ENCODE measurements at regions not wholly inside any gene's neighbourhood (a gene's known extent, or its start where the extent isn't known, plus 50 kb on each side); places are given as distances from the start of the nearest gene placed in this dataset.

DNA sequence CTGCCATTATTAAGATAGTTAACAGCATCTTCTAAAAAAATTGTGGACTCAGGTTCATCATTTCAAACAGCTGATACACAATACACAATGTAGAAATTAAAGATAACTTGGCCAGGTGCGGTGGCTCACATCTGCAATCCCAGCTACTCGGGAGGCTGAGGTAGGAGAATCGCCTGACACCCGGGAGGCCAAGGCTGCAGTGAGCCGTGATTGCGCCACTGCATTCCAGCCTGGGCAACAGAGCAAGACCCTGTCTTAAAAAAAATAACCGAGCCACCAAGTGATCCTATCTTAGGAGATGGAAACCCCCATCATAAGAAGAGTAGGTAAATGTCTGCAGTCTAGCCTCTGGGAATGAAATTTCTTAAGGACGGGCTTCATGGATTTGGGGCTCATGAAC is 241.7 kb downstream of the PIK3R1 start:
- 0 out of 2 replicates have a peak, but pooled peaks cover 4% of the 10 kb centered on the region for H3K9me3 ChIP-seq (replicated peaks; ENCODE audit: control insufficient read depth, insufficient read depth, low read depth, low read length)
- no peaks in the 10 kb centered on the region for H3K36me3 ChIP-seq (ENCODE audit: control insufficient read depth, insufficient read depth, low read length)
- TF ChIP-seq, protein P1, sequence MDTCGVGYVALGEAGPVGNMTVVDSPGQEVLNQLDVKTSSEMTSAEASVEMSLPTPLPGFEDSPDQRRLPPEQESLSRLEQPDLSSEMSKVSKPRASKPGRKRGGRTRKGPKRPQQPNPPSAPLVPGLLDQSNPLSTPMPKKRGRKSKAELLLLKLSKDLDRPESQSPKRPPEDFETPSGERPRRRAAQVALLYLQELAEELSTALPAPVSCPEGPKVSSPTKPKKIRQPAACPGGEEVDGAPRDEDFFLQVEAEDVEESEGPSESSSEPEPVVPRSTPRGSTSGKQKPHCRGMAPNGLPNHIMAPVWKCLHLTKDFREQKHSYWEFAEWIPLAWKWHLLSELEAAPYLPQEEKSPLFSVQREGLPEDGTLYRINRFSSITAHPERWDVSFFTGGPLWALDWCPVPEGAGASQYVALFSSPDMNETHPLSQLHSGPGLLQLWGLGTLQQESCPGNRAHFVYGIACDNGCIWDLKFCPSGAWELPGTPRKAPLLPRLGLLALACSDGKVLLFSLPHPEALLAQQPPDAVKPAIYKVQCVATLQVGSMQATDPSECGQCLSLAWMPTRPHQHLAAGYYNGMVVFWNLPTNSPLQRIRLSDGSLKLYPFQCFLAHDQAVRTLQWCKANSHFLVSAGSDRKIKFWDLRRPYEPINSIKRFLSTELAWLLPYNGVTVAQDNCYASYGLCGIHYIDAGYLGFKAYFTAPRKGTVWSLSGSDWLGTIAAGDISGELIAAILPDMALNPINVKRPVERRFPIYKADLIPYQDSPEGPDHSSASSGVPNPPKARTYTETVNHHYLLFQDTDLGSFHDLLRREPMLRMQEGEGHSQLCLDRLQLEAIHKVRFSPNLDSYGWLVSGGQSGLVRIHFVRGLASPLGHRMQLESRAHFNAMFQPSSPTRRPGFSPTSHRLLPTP (IDR thresholded peaks at IDR 0.05; ENCODE audit: borderline replicate concordance, extremely low read depth, insufficient read length): no peak
- TF ChIP-seq, protein P2, sequence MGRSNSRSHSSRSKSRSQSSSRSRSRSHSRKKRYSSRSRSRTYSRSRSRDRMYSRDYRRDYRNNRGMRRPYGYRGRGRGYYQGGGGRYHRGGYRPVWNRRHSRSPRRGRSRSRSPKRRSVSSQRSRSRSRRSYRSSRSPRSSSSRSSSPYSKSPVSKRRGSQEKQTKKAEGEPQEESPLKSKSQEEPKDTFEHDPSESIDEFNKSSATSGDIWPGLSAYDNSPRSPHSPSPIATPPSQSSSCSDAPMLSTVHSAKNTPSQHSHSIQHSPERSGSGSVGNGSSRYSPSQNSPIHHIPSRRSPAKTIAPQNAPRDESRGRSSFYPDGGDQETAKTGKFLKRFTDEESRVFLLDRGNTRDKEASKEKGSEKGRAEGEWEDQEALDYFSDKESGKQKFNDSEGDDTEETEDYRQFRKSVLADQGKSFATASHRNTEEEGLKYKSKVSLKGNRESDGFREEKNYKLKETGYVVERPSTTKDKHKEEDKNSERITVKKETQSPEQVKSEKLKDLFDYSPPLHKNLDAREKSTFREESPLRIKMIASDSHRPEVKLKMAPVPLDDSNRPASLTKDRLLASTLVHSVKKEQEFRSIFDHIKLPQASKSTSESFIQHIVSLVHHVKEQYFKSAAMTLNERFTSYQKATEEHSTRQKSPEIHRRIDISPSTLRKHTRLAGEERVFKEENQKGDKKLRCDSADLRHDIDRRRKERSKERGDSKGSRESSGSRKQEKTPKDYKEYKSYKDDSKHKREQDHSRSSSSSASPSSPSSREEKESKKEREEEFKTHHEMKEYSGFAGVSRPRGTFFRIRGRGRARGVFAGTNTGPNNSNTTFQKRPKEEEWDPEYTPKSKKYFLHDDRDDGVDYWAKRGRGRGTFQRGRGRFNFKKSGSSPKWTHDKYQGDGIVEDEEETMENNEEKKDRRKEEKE (IDR thresholded peaks at IDR 0.05; ENCODE audit: borderline replicate concordance in 1 of 2, control insufficient read depth in 1 of 2, low read depth in 2 of 2, low read length in 1 of 2): no peak
- TF ChIP-seq ZC3H8 (IDR thresholded peaks at IDR 0.05) (no peak), WHSC1 (IDR thresholded peaks at IDR 0.05; ENCODE audit: low read length) (no peak), TGIF2 (CRISPR knock-in tag; IDR thresholded peaks at IDR 0.05) (no peak), RBFOX2 (IDR thresholded peaks at IDR 0.05; ENCODE audit: low read depth, low read length) (no peak)
- TF ChIP-seq, protein P3, sequence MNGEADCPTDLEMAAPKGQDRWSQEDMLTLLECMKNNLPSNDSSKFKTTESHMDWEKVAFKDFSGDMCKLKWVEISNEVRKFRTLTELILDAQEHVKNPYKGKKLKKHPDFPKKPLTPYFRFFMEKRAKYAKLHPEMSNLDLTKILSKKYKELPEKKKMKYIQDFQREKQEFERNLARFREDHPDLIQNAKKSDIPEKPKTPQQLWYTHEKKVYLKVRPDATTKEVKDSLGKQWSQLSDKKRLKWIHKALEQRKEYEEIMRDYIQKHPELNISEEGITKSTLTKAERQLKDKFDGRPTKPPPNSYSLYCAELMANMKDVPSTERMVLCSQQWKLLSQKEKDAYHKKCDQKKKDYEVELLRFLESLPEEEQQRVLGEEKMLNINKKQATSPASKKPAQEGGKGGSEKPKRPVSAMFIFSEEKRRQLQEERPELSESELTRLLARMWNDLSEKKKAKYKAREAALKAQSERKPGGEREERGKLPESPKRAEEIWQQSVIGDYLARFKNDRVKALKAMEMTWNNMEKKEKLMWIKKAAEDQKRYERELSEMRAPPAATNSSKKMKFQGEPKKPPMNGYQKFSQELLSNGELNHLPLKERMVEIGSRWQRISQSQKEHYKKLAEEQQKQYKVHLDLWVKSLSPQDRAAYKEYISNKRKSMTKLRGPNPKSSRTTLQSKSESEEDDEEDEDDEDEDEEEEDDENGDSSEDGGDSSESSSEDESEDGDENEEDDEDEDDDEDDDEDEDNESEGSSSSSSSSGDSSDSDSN (IDR thresholded peaks at IDR 0.05; ENCODE audit: borderline replicate concordance in 1 of 2, low read depth in 2 of 2, low read length in 2 of 2): no peak
- POLR2A ChIA-PET: interaction anchor here (1.0 to 1.9 kb wide), 3 partner anchors 23 to 66 kb away, joined by 3 to 7 read pairs (median 5); no protein-coding TSS in a partner anchor
- no peak for FAIRE-seq
- no peak overlapping the region for H3K4me3 ChIP-seq
- H2AFZ ChIP-seq (ENCODE audit: low read depth, low read length): peak overlapping the region; percentile 68; the same call in 1 of the 2 replicates
- H3K27ac ChIP-seq (ENCODE audit: extremely low read depth, low read depth, low read length): no peak overlapping the region; the same call in 2 of the 3 replicates
- no peaks in the 10 kb centered on the region for H3K79me2 ChIP-seq (ENCODE audit: control insufficient read depth, insufficient read depth, low read length)
- CTCF ChIA-PET (ENCODE audit: low intra/inter-chr PET ratio): interaction anchor here (0.5 kb wide), 1 partner anchor 172 kb away, joined by 3 read pairs; no protein-coding TSS in a partner anchor
- no peak for DNase-seq (ENCODE audit: extremely low read depth in 1 of 4, low spot score in 3 of 4)
- no peak overlapping the region for H3K9ac ChIP-seq (ENCODE audit: insufficient read depth in 1 of 2, low read depth in 2 of 2, low read length in 2 of 2)
- no peaks in the 10 kb centered on the region for H4K20me1 ChIP-seq (replicated peaks; ENCODE audit: control insufficient read depth, insufficient read depth, low read length)
- no peak overlapping the region for H3K4me2 ChIP-seq (ENCODE audit: insufficient read depth, low read length)
- no peaks in the 10 kb centered on the region for H3K9me1 ChIP-seq (ENCODE audit: control insufficient read depth, insufficient read depth, low read length)
- H3K27me3 ChIP-seq (ENCODE audit: control insufficient read depth in 2 of 2, insufficient read depth in 2 of 2, low read length in 2 of 2): no peaks in the 10 kb centered on the region
- ATAC-seq: no peak
- BruUV-seq (replicated peaks): no TSS peak
- intact Hi-C loops (cut with micrococcal nuclease) (no loop called here), in situ Hi-C loops (cut with MboI) (no loop called here)
- 88% methylated on average over 8 of the region's 8 CpGs for WGBS (ENCODE audit: insufficient coverage, low coverage, missing lambda C conversion rate)
- peaks cover 0 to 37% of the 10 kb centered on the region in 2 experiments; a peak in 3 of 5 replicates for H3K4me1 ChIP-seq (replicated peaks in 1 of 2; ENCODE audit: control insufficient read depth in 2 of 2, insufficient read depth in 2 of 2, low read length in 2 of 2)

Data from K562 (cell line).